ENCODE measurements at regions not wholly inside any gene's neighbourhood (a gene's known extent, or its start where the extent isn't known, plus 50 kb on each side); places are given as distances from the start of the nearest gene placed in this dataset.

GRCh38 chr3:94896994-94897393, 834.1 kb downstream of the NSUN3 start:
- DNase-seq: no peak

DNA sequence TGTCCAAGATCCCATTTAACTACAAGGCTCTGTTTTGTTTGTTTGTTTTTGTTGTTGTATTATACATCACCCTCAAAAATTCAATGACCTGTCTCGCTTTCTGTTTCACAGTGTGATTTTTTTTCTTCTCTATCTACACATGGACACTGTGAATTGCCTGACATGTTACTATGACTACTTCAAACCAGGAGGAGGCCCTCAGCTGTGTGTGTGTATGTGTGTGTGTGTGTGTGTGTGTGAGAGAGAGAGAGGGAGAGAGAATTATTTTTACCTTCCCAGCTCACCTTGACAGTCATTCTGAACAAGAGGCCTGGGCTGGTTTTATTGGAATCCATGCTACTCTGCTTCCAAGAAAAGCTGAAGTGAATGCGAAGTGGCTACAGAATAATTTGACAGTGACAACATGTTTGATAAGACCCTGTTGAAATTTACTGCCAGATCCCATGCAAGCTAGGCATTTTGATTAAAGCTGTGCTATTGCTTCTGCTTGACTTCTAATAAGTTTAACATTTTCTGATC, 841.4 kb downstream of the NSUN3 start:
- DNase-seq: no peak

- no peak for DNase-seq
Measured at GRCh38 chr3:94909726-94910125, 846.9 kb downstream of the NSUN3 start.

DNA sequence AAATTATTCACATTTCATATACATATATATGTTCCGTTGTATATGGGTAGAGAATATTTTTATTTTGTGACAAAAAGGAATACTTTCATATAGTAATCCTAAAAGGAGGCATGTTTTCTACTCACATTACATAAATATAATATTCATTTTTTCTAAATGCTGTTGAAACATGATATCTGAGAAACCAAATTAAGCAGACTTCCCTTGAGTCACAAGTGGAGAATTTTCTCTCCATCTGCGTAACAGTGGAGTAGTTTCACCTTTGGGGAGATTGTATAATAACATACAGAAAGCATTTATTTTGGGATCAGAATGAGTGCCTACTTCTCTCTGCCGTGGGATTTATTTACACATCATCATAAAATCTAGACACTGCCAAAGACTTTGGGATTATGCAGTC, 849.8 kb downstream of the NSUN3 start:
- no peak for DNase-seq

DNA sequence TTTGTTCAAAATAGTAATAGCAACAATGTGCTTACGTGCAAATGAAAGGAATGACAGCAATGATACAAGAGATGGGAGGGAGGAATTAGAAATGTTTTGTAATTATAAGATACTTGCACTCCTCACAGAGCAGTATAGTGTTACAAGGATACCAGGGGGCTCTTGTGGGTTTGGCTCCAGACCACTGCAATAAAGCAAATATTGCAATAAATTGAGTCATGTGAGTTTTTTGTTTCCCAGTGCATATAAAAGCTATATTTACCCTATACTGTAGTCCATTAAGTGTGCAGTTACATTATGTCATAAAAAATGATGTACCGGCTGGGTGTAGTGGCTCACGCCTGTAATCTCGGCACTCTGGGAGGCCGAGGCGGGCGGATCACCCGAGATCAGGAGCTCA, 864.3 kb downstream of the NSUN3 start:
- no peak for DNase-seq

GRCh38 chr3:94928921-94929320, 866.1 kb downstream of the NSUN3 start:
- no peak for DNase-seq

GRCh38 chr3:94935738-94936580, 873.1 kb downstream of the NSUN3 start:
- DNase-seq: no peak

- DNase-seq: no peak
Measured at GRCh38 chr3:94937980-94938379, 875.1 kb downstream of the NSUN3 start.

DNA sequence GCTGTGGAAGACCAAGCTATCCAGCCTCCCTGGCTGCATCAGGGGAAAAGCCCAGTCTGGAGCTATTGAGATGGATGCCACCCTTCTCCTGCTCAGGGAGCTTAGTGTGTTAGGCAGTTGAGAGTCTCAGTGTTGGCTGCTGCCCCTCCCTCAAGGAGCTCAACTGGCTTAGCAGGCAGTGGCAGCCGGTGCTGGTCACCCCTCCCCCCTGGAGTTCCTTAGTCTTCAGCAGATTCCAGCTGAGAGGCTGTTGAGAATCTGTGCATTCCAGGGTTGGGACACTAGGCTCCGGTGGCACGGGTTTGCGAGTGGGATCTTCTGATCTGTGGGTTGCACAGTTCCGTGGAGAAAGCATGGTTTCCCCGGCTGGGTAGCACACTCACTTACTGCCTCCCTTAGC, 883.8 kb downstream of the NSUN3 start:
- DNase-seq: no peak

- DNase-seq: no peak
Measured at GRCh38 chr3:94961423-94962100, 898.7 kb downstream of the NSUN3 start.

DNA sequence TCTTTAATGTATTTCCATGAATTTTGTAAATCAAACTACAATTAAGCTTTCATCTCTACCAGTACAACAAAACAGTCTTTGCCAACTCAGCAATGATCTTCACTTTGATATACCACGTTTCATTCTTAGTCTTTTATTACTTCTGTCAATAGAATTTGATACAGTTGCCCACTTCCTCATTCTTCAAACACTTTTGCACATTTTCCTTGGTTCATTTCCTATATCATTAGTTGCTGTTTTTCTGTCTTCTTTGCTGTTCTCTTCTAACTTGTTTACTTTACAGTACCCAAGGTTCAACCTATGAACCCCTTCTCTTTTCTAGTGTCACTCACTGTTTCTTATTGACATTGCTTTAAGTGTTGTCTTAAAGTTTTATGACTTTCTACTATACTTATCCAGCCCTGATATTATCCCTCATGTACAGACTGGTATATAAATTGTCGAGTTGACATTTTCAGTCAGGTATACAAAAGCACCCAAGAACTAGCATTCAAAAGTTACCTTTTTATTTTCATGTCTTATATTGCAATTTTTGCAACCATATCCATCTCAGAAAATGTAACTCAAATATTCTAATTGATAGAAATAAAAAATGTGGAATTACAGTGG, 903.1 kb downstream of the NSUN3 start:
- no peak for DNase-seq

DNA sequence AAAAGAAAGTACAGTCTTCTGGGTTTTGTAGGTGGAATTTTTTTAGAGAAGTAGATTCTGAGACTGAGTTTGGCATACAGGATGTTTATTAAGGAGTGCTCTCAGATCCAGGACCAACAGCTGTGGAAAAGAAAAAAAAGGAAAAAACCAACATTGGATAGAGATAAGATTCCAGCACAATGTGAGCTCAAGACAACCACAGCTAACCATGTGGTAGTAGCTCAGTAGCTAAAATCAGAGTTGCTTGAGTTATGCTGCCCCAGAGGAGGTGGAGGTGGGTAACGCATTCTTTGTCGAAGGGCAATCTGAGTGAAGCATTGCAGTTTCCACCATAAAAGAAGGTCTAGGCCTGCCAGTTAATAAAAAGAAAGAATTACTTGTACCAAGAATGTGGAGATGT, 904.3 kb downstream of the NSUN3 start:
- DNase-seq: no peak

DNA sequence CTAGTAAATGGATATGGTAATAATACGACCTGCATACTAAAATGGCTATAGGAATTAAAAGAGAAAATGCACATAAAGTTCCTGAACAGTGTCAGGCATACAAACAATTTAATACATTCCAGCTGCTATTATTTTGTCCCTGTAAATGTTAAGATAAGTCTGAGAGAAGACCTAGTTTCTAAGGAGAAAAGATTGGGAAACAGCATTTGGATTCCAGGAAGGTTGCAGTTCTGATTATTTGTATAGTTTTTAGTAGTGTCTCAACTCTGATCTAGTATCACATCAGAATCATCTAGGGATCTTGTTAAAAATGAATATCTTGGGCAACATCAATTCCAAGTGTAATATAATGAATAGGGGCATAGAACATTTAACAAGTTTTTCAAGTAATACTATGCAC, 905.7 kb downstream of the NSUN3 start:
- DNase-seq: no peak

- no peak for DNase-seq
Measured at GRCh38 chr3:94972066-94972465, 909.2 kb downstream of the NSUN3 start.

- no peak for DNase-seq
Measured at GRCh38 chr3:94978084-94978483, 915.2 kb downstream of the NSUN3 start.

GRCh38 chr3:94985778-94986177, 922.9 kb downstream of the NSUN3 start:
- no peak for DNase-seq

GRCh38 chr3:94990952-94991705, 928.3 kb downstream of the NSUN3 start:
- DNase-seq: no peak

DNA sequence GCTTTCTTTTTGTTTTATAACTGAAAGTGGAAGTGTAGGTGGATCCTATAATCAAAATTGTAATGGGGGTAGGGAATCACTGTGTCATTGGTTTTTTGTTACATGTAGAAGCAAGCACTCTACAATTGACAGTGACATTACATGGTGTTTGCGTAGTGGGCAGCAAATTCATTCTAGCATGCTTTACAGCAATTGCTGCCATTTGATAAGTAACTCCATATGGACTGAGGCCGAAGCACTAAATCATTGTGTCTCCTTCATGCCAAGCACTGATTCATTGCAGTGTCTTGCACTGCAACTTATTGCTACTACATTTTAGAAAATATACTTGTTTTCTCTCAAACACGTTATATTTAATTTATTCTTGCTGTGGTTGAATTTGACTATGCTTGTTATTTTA, 933.9 kb downstream of the NSUN3 start:
- no peak for DNase-seq

DNA sequence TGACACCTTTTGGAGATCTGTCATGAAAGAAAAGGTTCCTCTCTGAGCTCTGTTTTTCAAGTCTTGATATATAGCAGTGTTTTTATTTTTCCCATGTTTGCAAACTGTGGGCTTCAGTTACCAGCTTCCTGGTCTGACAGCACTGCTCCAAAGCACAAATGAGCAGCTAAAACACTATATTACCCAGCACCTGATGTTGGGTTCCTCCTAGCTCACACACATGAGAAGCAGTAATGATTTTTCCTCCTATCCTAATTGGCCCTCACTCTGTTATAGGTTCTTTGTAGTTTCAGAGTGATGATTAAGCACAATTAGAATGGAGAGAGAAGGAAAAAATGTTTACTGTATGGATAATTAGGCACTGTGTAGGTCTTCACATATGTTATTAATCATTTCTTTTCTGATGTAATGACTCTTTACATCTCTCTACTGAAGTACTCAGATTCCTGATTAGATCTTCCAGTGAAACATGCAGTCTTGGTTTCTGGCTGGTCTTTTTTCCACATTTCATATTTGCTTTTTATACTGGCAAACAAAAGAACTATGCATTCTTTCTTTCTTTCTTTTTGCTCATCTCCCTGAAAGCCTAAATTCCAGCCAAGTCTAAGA, 939.7 kb downstream of the NSUN3 start:
- no peak for DNase-seq

DNA sequence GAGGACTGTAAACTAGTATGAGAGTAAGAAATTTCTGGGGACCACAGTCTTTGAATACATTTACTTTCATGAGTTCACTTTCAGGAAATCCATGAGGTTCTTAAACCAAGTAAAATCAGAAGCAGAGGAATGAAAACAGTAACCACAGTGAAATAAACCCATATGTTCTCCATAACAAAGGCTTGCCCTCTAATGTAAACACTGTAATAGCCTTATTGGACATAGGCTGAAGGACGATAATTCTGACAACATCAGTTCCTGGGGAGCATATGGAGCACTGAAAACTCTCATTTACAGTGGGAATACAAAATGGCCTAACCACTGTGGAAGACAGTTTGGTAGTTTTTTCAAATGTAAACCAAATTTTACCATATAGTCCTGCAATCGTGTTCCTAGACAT, 965.8 kb downstream of the NSUN3 start:
- no peak for DNase-seq

DNA sequence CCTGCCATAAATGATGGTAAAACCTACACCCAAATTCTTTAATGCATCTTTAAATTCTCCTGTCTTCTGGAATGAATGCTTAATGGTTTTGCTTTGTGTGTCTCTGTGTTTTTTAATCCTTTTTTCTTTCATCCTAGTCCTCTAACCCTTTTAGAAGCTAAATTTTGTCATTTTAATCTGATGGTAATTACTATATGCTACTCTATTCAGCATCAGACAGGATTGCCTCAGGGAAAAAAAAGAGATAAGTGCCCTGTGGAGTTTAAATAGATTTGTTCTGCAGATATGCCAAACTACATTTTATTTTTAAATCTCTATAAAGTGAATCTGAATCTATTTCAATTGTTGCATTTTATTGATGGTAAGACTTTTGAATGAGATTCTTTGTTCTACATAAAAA, 966.8 kb downstream of the NSUN3 start:
- DNase-seq: no peak

GRCh38 chr3:95036526-95037021, 973.7 kb downstream of the NSUN3 start:
- no peak for DNase-seq

GRCh38 chr3:95037097-95037496, 974.2 kb downstream of the NSUN3 start:
- no peak for DNase-seq

Data from CD4-positive, alpha-beta T cell treated with Interleukin-15 for 1 hour (primary cell).